ENCODE measurements at regions not wholly inside any gene's neighbourhood (a gene's known extent, or its start where the extent isn't known, plus 50 kb on each side); places are given as distances from the start of the nearest gene placed in this dataset.

GRCh38 chr10:131647789-131648188 is 253.0 kb upstream of the PPP2R2D start:
- no peak overlapping the region for H3K4me3 Mint-ChIP-seq
- intact Hi-C loops (cut with micrococcal nuclease) = no loop called here
- POLR2A ChIA-PET = no interaction called here
- no peak for TF ChIP-seq CTCF (IDR thresholded peaks at IDR 0.05)
- CTCF ChIA-PET = no interaction called here
- H3K36me3 Mint-ChIP-seq (ENCODE audit: low read depth) = no peaks in the 10 kb centered on the region
- H3K4me1 Mint-ChIP-seq (ENCODE audit: low read depth) = no peaks in the 10 kb centered on the region
- H3K9me3 Mint-ChIP-seq = no peaks in the 10 kb centered on the region
- peaks cover 11% of the 10 kb centered on the region for H3K27me3 Mint-ChIP-seq
- no peak overlapping the region for H3K27ac Mint-ChIP-seq
- ATAC-seq (no peak), DNase-seq (no peak)

DNA sequence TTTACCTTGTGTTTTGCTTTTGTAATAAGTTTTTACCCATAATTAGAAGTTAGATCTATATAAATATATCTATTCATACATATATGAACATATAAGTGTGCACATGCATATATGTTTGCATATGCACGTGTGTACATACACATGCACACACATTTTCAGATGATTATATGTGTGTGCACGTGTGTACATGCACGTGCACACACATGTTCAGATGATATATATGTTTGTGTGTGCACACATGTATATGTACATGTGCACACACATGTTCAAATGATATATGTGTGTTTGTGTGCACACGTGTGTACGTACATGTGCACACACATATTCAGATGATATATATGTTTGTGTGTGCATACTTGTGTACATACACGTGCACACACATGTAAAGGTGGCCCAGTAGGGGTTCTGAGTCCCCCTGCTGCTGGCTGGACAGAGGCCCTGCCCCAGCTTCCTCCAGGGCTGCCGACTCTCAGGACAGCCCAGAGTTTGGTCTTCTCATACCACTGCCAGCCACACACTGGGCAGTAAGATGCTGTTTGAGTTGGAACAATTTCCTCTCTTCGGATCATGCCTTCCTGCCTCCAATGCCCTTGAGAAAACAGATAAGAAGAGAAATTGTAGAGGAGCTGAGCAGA is 252.3 kb upstream of the PPP2R2D start:
- H3K9me3 Mint-ChIP-seq = no peaks in the 10 kb centered on the region
- peaks cover 15% of the 10 kb centered on the region for H3K27me3 Mint-ChIP-seq
- no peak overlapping the region for H3K27ac Mint-ChIP-seq
- no peak overlapping the region for H3K4me3 Mint-ChIP-seq
- no peaks in the 10 kb centered on the region for H3K36me3 Mint-ChIP-seq (ENCODE audit: low read depth)
- no peaks in the 10 kb centered on the region for H3K4me1 Mint-ChIP-seq (ENCODE audit: low read depth)
- no peak for ATAC-seq
- TF ChIP-seq CTCF (IDR thresholded peaks at IDR 0.05) = no peak
- ChIA-PET CTCF (no interaction called here), POLR2A (no interaction called here)
- intact Hi-C loops (cut with micrococcal nuclease) = no loop called here
- no peak for DNase-seq

GRCh38 chr10:131649617-131650016 is 251.2 kb upstream of the PPP2R2D start:
- intact Hi-C loops (cut with micrococcal nuclease) = no loop called here
- no peaks in the 10 kb centered on the region for H3K36me3 Mint-ChIP-seq (ENCODE audit: low read depth)
- TF ChIP-seq CTCF (IDR thresholded peaks at IDR 0.05) = no peak
- no peaks in the 10 kb centered on the region for H3K9me3 Mint-ChIP-seq
- CTCF ChIA-PET = no interaction called here
- DNase-seq = no peak
- H3K27me3 Mint-ChIP-seq = peaks cover 20% of the 10 kb centered on the region
- POLR2A ChIA-PET = no interaction called here
- H3K4me3 Mint-ChIP-seq = no peak overlapping the region
- no peak for ATAC-seq
- H3K4me1 Mint-ChIP-seq (ENCODE audit: low read depth) = no peaks in the 10 kb centered on the region
- H3K27ac Mint-ChIP-seq = no peak overlapping the region

DNA sequence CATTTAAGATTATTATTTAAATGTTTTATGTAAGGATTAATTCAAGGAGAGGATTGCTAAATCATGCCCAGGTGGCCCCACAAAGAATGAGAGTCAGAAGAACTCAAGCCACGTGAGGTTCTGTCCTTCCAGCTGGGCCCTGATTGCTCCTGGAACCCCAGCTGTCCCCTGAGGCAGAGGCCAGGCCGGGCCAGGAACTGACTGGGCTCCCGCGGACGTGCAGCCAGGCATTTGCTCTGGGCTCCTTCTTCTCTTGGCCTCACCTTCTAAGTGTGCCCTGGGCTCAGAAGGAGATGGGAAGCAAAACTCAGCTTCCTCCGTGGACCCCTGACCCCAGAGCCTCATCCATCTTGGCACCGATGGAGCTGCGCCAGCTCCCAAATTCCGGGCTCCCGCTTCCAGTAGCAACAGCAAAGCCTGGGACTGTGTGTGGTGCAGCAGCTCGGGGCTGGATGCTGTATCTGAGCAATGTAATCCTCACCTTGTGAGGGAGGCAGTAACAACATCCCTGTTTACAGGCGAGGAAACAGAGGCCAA is 250.6 kb upstream of the PPP2R2D start:
- H3K36me3 Mint-ChIP-seq (ENCODE audit: low read depth) = no peaks in the 10 kb centered on the region
- no peak overlapping the region for H3K27ac Mint-ChIP-seq
- peaks cover 20% of the 10 kb centered on the region for H3K27me3 Mint-ChIP-seq
- CTCF ChIA-PET = no interaction called here
- intact Hi-C loops (cut with micrococcal nuclease) = no loop called here
- ATAC-seq (no peak), DNase-seq (no peak)
- POLR2A ChIA-PET = no interaction called here
- no peaks in the 10 kb centered on the region for H3K9me3 Mint-ChIP-seq
- no peaks in the 10 kb centered on the region for H3K4me1 Mint-ChIP-seq (ENCODE audit: low read depth)
- no peak for TF ChIP-seq CTCF (IDR thresholded peaks at IDR 0.05)
- H3K4me3 Mint-ChIP-seq = no peak overlapping the region

- POLR2A ChIA-PET = no interaction called here
- ATAC-seq (no peak), DNase-seq (no peak)
- CTCF ChIA-PET = no interaction called here
- intact Hi-C loops (cut with micrococcal nuclease) = no loop called here
- Mint-ChIP-seq H3K9me3 (no peaks in the 10 kb centered on the region), H3K4me3 (no peak overlapping the region), H3K4me1 (ENCODE audit: low read depth) (no peaks in the 10 kb centered on the region), H3K27ac (no peak overlapping the region), H3K36me3 (ENCODE audit: low read depth) (no peaks in the 10 kb centered on the region), H3K27me3 (peaks cover 20% of the 10 kb centered on the region)
- TF ChIP-seq CTCF (IDR thresholded peaks at IDR 0.05) = no peak
Observed at GRCh38 chr10:131650771-131651673, 249.8 kb upstream of the PPP2R2D start.
